SU-DHL-6 (cell line): ENCODE measurements at regions not wholly inside any gene's neighbourhood (a gene's known extent, or its start where the extent isn't known, plus 50 kb on each side); places are given as distances from the start of the nearest gene placed in this dataset.

ENCODE experiments used
- H2AFZ ChIP-seq: fragments of 200-600 bp; sonication (generic); 2 replicates; pipeline ENCODE4 v1.6.1; 2014; ENCODE audit warnings: low read depth, mild to moderate bottlenecking, moderate library complexity, mixed read lengths, antibody characterized with exemption, low read length; ENCODE audit not compliant: severe bottlenecking
- H3F3A ChIP-seq: fragments of 200-600 bp; shearing (Covaris generic); 2 replicates; pipeline ENCODE4 v1.6.0; 2016; ENCODE audit warnings: antibody characterized with exemption, mild to moderate bottlenecking; ENCODE audit not compliant: insufficient read depth
- H3K27ac ChIP-seq: fragments of 200-600 bp; sonication (generic); 2 replicates; pipeline ENCODE4 v1.5.1; 2016; ENCODE audit warnings: low read depth, mild to moderate bottlenecking, low read length, moderate library complexity, mixed read lengths
- H3K27me3 ChIP-seq: fragments of 200-600 bp; sonication (generic), shearing (Covaris generic); 2 replicates; pipeline ENCODE4 v1.6.0; 2014; ENCODE audit warnings: mild to moderate bottlenecking, low read length
- H3K36me3 ChIP-seq: fragments of 200-600 bp; sonication (generic); 2 replicates; pipeline ENCODE4 v1.6.1; 2014; ENCODE audit warnings: mild to moderate bottlenecking, low read length, mixed read lengths
- H3K4me2 ChIP-seq: fragments of 300-600, 200-600 bp; shearing (Covaris generic), sonication (generic); 2 replicates; pipeline ENCODE4 v1.6.0; 2014; ENCODE audit warnings: low read length, low read depth, mild to moderate bottlenecking; ENCODE audit not compliant: poor library complexity, severe bottlenecking
- H3K4me3 ChIP-seq: fragments of 200-600 bp; sonication (generic); 2 replicates; pipeline ENCODE4 v1.5.1; 2014; ENCODE audit warnings: antibody characterized with exemption, low read length, mild to moderate bottlenecking, mixed read lengths; ENCODE audit not compliant: insufficient read depth, poor library complexity, severe bottlenecking
- H3K79me2 ChIP-seq: fragments of 200-600 bp; sonication (generic); 2 replicates; pipeline ENCODE4 v1.6.1; 2014; ENCODE audit warnings: mild to moderate bottlenecking, low read length, moderate library complexity; ENCODE audit not compliant: insufficient read depth
- H3K9ac ChIP-seq: fragments of 200-600 bp; sonication (generic); 2 replicates; pipeline ENCODE4 v1.7.0; 2014; ENCODE audit warnings: mild to moderate bottlenecking, low read length
- H3K9me2 ChIP-seq: fragments of 200-600 bp; sonication (generic); replicated peaks from 2 replicates; pipeline ENCODE4 v1.6.1; 2014; ENCODE audit warnings: low read length; ENCODE audit not compliant: insufficient read depth
- H3K9me3 ChIP-seq: fragments of 200-600 bp; sonication (generic); 2 replicates; pipeline ENCODE4 v1.6.1; 2014; ENCODE audit warnings: low read length, mixed read lengths; ENCODE audit not compliant: insufficient read depth
- H4K20me1 ChIP-seq: fragments of 200-600 bp; sonication (generic); 2 replicates; pipeline ENCODE4 v1.6.1; 2014; ENCODE audit warnings: low read depth, mild to moderate bottlenecking, antibody characterized with exemption, low read length, moderate library complexity, mixed read lengths
- CTCF ChIP-seq: fragments of 200-600 bp; sonication (generic); IDR thresholded peaks from one replicate; pipeline ENCODE4 v1.5.1; 2017; ENCODE audit warnings: antibody characterized with exemption, mild to moderate bottlenecking, low read length, moderate library complexity; ENCODE audit not compliant: insufficient read depth, poor library complexity, severe bottlenecking
- EZH2phosphoT487 ChIP-seq: fragments of 200-600 bp; sonication (generic), shearing (Covaris generic); conservative IDR thresholded peaks from 2 replicates; pipeline ENCODE4 v1.6.1; 2018; ENCODE audit warnings: mild to moderate bottlenecking, antibody characterized with exemption, low read length, moderate library complexity, mixed read lengths

- Histone ChIP-seq H3K79me2 (no peaks in the 10 kb centered on the region), H3K9me3 (no peaks in the 10 kb centered on the region), H3K9me2 (no peaks in the 10 kb centered on the region), H3K36me3 (no peaks in the 10 kb centered on the region), H3K4me2 (no peak overlapping the region), H3K27me3 (no peaks in the 10 kb centered on the region), H2AFZ (no peak overlapping the region), H3F3A (no peaks in the 10 kb centered on the region), H4K20me1 (no peaks in the 10 kb centered on the region), H3K27ac (no peak overlapping the region), H3K9ac (no peak overlapping the region), H3K4me3 (no peak overlapping the region)
- TF ChIP-seq CTCF: no peak
- no peak for TF ChIP-seq EZH2phosphoT487
Measured at GRCh38 chr12:124150168-124150567, 144.7 kb upstream of the RFLNA start.

GRCh38 chr12:124151583-124151982, 143.3 kb upstream of the RFLNA start:
- no peaks in the 10 kb centered on the region for H3K36me3 ChIP-seq
- no peak overlapping the region for H2AFZ ChIP-seq
- no peak overlapping the region for H3K4me2 ChIP-seq
- no peaks in the 10 kb centered on the region for H4K20me1 ChIP-seq
- no peaks in the 10 kb centered on the region for H3K9me2 ChIP-seq
- no peaks in the 10 kb centered on the region for H3K9me3 ChIP-seq
- no peaks in the 10 kb centered on the region for H3K27me3 ChIP-seq
- TF ChIP-seq EZH2phosphoT487: no peak
- no peak for TF ChIP-seq CTCF
- no peaks in the 10 kb centered on the region for H3K79me2 ChIP-seq
- no peak overlapping the region for H3K27ac ChIP-seq
- no peak overlapping the region for H3K4me3 ChIP-seq
- no peaks in the 10 kb centered on the region for H3F3A ChIP-seq
- H3K9ac ChIP-seq: no peak overlapping the region

- no peak overlapping the region for H3K27ac ChIP-seq
- no peaks in the 10 kb centered on the region for H3K9me3 ChIP-seq
- no peaks in the 10 kb centered on the region for H3K9me2 ChIP-seq
- no peak overlapping the region for H3K9ac ChIP-seq
- no peak overlapping the region for H3K4me2 ChIP-seq
- H4K20me1 ChIP-seq: no peaks in the 10 kb centered on the region
- TF ChIP-seq EZH2phosphoT487: no peak
- no peak for TF ChIP-seq CTCF
- no peaks in the 10 kb centered on the region for H3K36me3 ChIP-seq
- no peak overlapping the region for H2AFZ ChIP-seq
- H3K79me2 ChIP-seq: no peaks in the 10 kb centered on the region
- no peaks in the 10 kb centered on the region for H3K27me3 ChIP-seq
- no peak overlapping the region for H3K4me3 ChIP-seq
- no peaks in the 10 kb centered on the region for H3F3A ChIP-seq
Measured at GRCh38 chr12:124152731-124153130, 142.2 kb upstream of the RFLNA start.

- Histone ChIP-seq H4K20me1 (no peaks in the 10 kb centered on the region), H3K4me2 (no peak overlapping the region), H3K27me3 (no peaks in the 10 kb centered on the region), H3K36me3 (no peaks in the 10 kb centered on the region), H3K27ac (no peak overlapping the region), H3K9ac (no peak overlapping the region), H3K9me2 (no peaks in the 10 kb centered on the region), H3K4me3 (no peak overlapping the region), H3K9me3 (no peaks in the 10 kb centered on the region), H3F3A (no peaks in the 10 kb centered on the region), H3K79me2 (no peaks in the 10 kb centered on the region), H2AFZ (no peak overlapping the region)
- TF ChIP-seq CTCF (no peak), EZH2phosphoT487 (no peak)
Measured at GRCh38 chr12:124153392-124153791, 141.5 kb upstream of the RFLNA start.
